ENCODE measurements at regions not wholly inside any gene's neighbourhood (a gene's known extent, or its start where the extent isn't known, plus 50 kb on each side); places are given as distances from the start of the nearest gene placed in this dataset.

DNA sequence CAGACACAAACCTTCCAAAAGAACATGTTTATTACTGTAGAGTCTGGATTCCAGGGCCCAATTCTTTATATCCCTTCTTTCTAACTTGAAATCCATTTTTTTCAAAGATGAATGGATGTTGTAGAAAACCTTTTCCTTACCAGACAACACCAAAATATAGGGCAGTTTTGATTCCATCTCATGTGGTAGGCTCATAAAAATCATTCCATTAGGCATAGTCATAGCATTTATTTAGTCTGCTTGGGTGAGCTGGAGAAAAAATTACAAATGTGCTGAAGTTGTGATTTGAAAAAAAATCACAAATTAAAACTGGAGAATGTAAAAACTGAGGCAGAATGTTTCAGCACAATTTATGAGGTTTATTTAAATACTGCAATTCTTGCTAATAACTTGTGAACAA is 199.3 kb upstream of the TBC1D5 start:
- DNase-seq (ENCODE audit: low read depth), result no peak
- no peak overlapping the region for H3K4me3 ChIP-seq (ENCODE audit: low read depth, low read length)

DNA sequence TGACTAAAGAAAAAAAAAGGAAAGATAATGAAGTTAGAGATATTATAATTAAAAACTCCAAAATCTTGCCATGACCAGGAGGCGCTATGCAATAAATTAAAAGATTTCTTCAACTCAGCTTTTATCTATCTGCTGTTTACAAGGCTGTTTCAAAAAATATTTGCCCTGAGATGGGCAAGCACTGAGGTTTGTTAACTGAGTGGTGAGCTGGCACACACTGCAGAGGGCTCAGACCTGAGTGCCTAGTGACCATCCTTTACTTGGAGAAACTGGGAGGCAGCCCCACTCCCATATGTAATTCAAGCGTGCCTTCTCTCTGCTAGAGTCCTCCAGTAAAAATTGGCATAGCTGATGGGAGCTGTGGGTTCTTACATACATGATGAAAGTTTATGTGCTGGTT is 198.7 kb upstream of the TBC1D5 start:
- no peak overlapping the region for H3K4me3 ChIP-seq (ENCODE audit: low read depth, low read length)
- DNase-seq (ENCODE audit: low read depth), result no peak

DNA sequence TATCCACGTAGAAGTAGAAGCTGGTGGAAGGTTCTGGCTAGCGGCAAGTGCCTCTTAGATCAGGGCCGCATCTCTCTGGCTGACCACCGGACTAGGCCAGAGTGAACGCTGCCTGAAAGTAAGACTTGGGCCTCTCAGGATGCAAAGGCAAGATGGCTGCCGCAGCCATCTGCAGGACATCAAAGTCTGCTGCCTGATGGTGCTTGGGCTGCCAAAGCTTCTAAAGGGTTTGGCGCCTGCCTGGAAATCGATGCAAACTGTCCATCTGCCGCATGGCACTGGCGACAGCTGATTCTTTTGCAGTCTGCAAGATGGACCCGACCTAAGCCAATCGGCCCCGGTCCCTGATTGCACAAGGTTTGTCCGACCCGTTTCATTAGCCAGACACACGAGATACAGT is 196.7 kb upstream of the TBC1D5 start:
- DNase-seq (ENCODE audit: low read depth), result no peak
- H3K4me3 ChIP-seq (ENCODE audit: low read depth, low read length), result no peak overlapping the region

DNA sequence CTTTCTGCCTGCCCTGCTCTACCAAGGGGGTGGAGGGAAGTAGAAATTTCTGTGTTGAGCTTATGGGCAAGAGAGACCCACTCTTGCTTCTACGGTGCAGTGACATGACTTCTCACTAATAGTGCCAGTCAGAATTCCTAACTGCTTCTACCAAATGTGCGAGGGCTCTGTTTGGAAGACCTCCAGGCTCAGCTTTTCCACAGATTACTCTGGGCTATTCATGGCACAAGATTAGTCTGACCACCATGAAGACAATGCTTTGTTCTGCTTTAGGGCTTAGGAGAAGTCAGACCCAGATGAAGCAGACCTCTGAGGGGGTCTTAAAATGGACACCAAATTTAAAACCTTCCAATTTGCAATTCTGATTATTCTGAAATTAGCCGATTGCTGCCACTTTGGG is 195.9 kb upstream of the TBC1D5 start:
- no peak overlapping the region for H3K4me3 ChIP-seq (ENCODE audit: low read depth, low read length)
- no peak for DNase-seq (ENCODE audit: low read depth)

DNA sequence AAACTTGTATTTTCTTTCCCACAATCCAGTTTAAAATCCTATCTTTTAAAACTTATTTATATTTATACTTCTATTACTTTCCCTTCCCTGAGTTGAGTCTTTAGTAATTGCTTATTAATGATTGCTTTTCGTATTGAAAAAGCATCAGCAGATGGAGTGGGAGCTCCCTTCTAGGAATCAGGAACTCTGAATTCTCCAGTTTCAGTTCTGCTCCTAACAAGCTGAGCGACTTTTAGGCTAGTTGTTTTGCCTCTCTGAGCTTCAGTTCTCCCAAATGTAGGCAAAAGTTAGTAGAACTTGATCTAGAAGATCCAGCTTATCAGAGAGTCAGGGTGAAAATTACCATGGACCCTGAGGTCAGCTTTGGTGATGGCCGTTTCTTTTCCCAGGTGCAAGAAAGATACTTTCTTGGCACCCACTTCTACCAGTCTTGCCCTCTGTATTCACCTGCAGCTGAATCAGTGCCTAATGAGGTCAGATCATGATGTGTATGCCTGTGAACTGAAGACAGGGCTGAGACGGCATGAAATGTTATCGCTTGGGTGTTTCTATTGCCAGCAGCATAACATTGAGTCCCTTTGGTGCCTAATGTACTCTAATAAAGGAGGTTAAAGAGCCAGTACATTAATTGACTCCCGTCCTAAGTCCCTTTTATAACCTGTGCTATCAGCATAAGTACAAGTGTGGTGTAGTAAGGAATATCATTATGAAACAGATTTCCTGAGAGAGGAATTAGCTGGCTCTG is 194.5 kb upstream of the TBC1D5 start:
- DNase-seq (ENCODE audit: low read depth), result no peak
- no peak overlapping the region for H3K4me3 ChIP-seq (ENCODE audit: low read depth, low read length)

DNA sequence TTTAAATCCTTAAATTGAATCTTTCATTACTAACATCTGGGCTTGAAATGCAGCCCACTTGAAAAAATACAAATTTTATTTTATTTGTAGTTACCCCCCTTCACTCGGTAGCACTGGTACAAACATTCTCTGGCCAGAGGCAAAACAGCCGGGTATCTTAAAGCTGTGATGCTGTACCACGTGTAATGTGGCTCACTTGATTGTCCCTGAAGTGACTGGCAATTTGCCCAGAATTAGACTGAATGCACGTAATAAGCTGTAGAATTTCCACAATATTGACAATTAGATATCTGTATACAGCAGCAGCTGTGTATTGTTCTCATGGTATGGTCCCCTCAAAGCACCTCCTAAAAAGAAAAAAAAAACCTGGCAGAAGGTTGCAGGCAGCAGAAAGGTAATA is 192.8 kb upstream of the TBC1D5 start:
- no peak overlapping the region for H3K4me3 ChIP-seq (ENCODE audit: low read depth, low read length)
- no peak for DNase-seq (ENCODE audit: low read depth)

DNA sequence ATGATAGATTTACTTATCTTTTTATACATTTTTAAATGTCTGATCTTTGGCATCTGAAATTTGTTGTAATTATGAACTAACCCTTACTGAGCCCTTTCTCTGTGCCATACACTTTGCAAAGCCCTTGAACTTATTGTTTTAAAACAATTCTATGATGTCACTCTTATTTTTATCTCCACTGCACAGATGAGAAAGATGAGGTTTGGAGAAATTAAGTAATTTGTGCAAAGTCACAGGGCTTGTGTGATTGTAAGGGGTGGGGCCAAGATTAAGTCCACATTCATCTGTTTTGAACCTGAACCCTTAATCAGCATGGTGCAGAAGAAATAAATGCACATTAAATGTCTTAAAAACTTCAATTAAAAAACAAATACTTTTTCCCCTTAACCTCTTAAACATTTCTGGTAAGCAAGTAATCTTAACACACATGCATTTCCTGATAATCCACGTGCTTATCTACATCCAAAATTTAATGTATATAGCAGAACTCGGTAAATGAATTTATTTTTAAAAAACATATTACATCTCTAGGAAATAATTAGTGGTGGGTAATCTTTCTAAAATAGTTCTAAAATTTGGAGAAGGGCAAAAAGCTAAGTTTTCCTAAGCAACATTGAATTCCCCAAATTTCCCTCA is 189.8 kb upstream of the TBC1D5 start:
- H3K4me3 ChIP-seq (ENCODE audit: low read depth, low read length), result no peak overlapping the region
- no peak for DNase-seq (ENCODE audit: low read depth)

DNA sequence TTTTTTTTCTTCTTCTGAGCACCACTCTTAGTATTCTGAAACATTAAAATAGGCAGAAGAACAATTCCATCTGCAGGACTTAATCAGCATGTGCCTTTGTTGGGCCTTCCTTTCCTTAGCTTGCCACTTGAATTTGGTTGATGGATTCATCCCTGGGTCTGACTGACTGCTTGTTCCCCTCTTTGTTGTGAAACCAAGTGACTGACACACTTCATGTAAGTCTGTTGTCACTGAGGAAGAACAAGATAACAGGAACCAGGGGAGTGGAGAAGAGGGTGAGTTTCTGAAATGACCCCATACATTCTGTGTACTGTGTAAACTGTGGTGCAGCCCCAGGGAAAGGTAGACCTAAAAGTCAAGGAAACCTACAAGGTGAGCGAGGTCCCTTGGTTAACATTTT is 188.7 kb upstream of the TBC1D5 start:
- DNase-seq (ENCODE audit: low read depth), result no peak
- H3K4me3 ChIP-seq (ENCODE audit: low read depth, low read length), result no peak overlapping the region

DNA sequence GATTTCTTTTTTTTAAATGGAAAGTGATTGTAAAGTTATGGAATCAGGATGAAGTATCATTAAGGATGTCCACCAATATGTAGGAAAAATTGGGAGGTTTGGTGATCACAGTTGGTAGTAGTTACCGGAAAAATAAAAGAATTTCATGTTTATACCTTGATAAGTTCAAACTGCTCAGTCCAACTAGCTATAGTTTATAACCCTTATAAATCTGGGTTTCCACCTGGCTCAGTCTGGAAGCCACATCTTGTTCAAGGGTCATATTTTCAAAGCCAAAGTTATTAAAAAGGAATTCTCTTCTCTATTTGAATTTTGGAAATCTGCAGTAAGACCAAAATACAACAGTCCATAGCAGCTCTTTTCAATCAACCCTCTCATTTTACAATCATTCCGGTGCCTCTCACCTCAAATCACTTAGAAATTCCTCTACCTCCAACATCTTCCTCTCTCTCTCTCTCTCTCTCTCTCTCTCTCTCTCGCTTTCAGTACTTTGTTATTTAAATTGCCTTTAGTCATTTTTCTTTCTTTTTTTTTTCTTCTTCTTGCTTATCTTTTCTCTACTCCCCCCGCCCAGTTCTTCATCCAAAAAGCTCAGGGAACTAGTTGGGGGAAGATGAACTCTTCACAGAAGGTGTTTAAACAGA is 186.2 kb upstream of the TBC1D5 start:
- DNase-seq (ENCODE audit: low read depth), result no peak
- H3K4me3 ChIP-seq (ENCODE audit: low read depth, low read length), result no peak overlapping the region

DNA sequence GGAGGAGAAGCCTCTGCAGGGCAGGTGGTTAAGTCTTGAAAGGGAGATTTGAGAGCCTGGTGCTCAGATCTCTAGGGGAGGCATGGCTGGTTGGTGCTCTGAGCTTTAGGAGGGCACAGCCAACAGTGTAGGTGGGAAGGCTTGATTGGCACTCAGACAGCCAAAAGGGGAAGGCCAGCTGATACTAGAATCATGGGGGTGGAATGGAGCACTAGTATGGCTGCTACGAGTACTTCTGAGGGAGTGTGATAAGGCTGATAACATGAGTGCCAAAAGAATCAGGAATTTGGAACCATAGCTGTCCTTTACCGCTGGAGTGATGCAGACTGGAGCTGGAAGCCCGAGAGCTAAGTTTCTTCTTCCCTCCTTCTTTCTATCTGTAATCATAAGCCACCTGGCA is 184.6 kb upstream of the TBC1D5 start:
- no peak for DNase-seq (ENCODE audit: low read depth)
- H3K4me3 ChIP-seq (ENCODE audit: low read depth, low read length), result no peak overlapping the region

DNA sequence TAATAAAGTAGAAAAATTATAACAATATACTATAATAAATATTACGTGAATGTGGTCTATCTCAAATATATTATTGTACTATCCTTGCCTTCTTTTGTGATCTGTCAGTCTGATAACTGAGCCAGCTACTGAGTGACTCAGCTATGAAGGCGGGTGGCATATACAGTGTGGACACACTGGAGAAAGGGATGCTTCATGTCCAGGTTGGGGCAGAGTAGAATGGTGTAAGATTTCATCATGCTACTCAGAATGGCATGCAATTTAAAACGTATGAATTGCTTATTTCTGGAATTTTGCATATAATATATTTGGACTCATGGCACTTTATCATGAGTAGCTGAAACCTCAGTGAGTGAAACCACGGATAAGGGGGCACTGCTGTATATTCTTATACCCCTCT is 172.9 kb upstream of the TBC1D5 start:
- DNase-seq (ENCODE audit: low read depth), result no peak
- no peak overlapping the region for H3K4me3 ChIP-seq (ENCODE audit: low read depth, low read length)

DNA sequence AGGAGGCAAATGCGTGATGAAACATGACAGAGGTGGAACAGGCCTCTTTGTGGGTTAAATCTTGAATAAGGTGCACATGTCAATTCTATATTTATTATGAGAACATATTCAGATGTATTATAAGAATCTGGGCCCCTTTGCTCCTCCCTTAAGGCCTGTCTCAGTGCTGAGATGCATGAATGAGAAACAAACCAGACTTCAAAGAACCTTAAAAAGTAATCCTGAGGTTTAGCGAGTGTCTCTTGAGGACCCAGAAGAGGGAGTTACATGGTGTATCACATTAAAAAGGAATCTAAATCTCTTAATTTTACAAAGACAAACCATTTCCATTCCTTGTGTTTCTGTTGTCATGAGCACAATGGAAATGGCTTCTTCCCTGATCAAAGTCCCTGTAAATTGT is 170.9 kb upstream of the TBC1D5 start:
- no peak overlapping the region for H3K4me3 ChIP-seq (ENCODE audit: low read depth, low read length)
- DNase-seq (ENCODE audit: low read depth), result no peak

DNA sequence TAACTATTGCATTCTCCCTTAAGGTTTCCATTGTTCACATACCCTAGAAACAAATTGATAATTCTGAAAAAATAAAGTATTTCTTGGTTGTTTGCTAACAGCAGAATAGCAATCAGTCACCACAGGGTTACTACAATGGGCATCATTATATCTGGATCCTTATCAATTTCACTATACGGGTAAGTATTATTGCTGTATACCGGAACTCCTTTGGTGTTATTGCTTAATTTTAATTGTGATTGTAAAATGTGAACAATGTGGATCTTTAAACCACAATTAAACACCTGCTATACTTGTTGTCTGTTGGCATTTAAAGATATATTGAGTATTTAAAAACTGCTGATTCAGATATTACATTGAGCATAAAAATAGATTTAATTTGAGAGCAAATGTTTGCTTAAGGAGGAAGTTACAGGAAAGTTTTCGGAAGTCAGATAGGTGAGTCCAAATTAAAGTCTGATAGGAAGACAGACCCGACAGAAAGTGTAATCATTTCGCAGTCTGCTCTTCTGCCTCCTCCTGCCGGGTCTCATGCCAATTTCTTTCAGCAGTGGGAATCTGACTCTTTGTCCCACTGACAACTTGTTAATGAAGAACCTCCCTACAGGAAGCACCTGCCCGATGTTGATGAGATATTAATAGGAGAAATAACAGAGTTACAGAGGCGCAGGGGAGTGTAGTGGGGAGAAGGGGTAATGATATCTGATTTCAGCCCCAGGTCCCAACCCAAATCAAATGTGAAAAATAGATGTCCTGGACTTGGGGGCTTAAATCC is 169.7 kb upstream of the TBC1D5 start:
- DNase-seq (ENCODE audit: low read depth), result no peak
- H3K4me3 ChIP-seq (ENCODE audit: low read depth, low read length), result no peak overlapping the region

DNA sequence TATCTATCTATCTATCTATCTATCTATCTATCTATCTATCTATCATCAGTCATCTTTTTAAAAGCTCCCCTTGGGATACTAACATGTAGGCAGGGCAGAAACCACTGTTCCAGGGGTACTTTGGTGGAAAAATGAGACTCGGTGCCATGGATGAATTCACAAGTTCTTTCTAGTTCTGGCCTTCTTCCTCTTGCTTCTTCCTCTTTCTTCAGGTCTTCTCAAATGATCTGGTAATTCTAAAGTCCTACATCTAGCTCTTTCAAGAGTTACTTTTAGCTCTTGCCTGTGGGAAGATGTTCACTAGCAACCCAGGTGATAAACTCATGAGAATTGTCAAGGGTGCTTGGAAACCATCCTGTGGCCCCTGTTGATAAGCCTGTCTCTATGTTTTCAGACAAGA is 168.5 kb upstream of the TBC1D5 start:
- DNase-seq (ENCODE audit: low read depth), result no peak
- no peak overlapping the region for H3K4me3 ChIP-seq (ENCODE audit: low read depth, low read length)

DNA sequence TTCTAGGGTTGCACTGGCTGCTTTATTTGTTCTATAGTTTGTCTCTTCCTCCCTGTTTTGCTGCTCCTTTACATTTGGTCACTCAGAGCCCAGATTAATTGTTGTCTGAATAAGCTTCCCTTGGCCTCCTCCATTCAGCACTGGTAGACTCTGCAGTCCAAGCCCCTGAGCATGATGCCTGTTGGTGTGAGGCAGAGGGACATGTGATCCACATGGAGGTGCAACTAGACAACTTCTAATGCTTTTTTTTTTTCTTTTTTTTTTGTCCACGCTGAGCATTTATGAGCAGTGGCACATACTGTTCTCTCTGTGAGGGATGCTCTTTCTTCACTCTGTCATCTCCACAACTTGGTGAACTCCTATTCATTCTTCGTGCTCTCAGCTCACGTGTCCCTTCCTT is 167.3 kb upstream of the TBC1D5 start:
- DNase-seq (ENCODE audit: low read depth), result no peak

DNA sequence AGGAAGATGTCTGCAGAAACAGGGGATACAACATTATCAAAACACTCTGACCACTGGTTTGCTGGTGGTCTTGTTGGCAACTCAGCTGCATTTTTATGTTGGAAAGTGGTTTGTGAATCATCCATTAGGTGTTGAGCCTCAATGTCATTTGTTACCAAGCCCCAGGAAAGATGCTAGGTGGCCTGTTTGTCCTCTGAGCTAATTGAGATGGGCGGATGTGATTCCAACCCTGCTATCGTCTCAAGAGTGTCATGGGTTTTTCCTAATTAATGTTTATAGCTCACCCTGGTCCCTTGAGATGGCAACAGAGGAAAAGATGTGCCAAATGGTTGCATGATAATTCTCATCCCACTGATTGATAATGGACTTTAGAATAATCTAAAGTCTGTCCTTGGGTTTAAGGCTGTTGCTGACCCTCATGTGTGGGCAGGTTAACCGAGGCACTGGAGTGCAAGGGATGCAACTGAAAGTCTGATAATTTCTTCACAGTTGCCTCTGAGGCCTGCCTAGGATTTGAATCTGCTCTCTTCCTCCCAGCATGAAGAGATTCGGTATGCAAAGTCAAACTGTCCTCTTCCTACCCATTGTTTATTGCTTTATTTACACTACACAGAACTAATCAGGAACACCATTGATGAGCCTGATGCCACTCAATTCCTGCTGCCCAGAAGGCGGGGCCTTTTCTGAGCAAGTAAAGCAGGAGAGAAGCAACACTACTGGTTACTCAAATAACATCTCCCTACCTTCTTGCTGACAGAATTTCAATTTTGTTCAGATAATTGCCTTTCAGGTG is 166.2 kb upstream of the TBC1D5 start:
- no peak for DNase-seq (ENCODE audit: low read depth)
- no peak overlapping the region for H3K4me3 ChIP-seq (ENCODE audit: low read depth, low read length)

More for the DNA sequence above, 167.3 kb upstream of the TBC1D5 start:
- no peak overlapping the region for H3K4me3 ChIP-seq (ENCODE audit: low read depth, low read length)

DNA sequence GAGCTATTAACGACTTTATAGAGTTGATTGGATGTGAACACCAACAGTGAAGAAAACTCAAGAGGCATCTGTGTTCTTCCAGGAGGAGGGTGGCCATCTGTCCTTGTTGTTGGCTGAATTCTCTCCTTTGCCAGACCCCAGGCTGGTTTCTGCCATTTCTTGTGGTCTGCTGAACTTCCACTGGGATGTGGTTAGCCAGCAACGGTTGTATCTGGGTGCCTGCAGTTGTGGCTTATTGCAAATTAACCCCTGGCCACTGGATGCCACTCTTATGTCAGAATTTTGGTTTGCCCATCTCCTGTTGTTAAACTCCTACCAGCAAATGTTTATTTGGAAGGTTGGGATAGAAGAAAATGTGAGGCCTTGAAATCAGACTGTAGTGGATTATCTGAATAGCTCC is 163.6 kb upstream of the TBC1D5 start:
- DNase-seq (ENCODE audit: low read depth), result no peak
- H3K4me3 ChIP-seq (ENCODE audit: low read depth, low read length), result no peak overlapping the region

DNA sequence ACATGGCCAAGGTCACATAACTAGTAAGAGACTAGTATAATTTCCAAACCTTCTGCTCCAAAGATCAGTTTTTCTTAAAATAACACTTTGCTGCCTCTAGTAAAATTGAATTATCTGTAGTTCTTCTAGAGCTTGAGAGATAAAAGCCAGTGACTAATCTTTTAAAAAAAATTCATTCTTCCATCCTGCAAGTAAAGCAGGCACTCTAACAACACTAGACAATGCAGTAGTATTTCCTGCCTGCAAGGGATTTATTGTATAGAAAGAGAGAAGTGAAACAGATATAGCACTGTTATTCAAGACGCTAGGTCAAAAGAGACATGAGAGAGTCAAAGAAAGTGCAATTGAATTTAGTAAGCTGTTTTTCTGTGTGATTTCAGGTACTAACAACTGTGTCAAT is 159.5 kb upstream of the TBC1D5 start:
- H3K4me3 ChIP-seq (ENCODE audit: low read depth, low read length), result no peak overlapping the region
- DNase-seq (ENCODE audit: low read depth), result no peak

DNA sequence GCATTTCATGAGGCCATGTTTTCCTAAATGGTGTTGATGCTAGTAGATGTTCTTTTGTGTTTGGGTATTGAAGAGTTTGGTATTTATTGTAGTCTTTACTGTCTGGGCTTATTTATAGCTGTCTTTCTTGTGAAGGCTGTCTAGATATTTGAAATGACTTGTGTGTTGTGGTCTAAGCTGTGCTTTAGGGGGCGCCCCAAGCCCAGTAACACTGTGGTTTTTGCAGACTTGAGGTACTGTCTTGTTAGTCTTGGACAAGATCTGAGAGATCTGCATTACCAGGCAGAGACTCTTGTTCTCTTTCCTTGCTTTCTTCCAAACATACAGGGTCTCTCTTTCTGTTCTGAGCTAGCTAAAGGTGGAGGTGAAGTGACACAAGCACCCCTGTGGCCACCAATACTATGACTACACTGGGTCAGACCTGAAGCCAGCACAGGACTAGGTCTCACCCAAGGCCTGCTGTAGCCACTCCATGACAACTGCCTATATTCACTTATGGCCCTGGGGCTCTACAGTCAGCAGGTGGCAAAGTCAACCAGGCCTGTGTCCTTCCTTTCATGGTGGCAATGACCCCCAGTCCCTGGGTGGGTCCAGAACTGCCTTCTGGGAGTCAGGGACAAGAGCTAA is 152.1 kb upstream of the TBC1D5 start:
- DNase-seq (ENCODE audit: low read depth), result peak; percentile 17
- H3K4me3 ChIP-seq (ENCODE audit: low read depth, low read length), result no peak overlapping the region

All from skeletal muscle cell (primary cell).